ENCODE measurements at regions not wholly inside any gene's neighbourhood (a gene's known extent, or its start where the extent isn't known, plus 50 kb on each side); places are given as distances from the start of the nearest gene placed in this dataset.

DNA sequence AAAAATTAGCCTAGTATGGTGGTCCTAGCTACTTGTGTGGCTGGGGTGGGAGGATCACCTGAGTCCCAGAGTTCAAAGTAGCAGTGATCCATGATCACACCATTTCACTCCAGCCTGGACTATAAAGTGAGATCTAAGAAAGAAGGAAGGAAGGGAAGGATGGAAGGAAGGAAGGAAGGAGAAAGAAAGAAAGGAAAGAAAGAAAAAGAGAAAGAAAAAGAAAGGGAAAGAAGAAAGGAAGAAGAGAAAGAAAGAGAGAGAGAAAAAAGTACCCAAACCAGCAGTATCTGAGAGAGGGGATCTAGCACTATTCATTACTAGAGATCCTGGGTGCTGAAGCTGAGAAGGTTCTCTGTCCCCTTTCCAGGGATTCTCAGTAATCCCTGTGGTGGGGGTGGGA, 197.8 kb downstream of the CD83 start:
- no peak for TF ChIP-seq CTCF (IDR thresholded peaks at IDR 0.05)
- TF ChIP-seq POLR2A (IDR thresholded peaks at IDR 0.05): no peak
